ENCODE measurements at regions not wholly inside any gene's neighbourhood (a gene's known extent, or its start where the extent isn't known, plus 50 kb on each side); places are given as distances from the start of the nearest gene placed in this dataset.

GRCh38 chr5:144882739-144883283, 712.1 kb downstream of the KCTD16 start:
- H3K4me2 ChIP-seq (ENCODE audit: low read depth, low read length, poor library complexity, severe bottlenecking), result no peak overlapping the region
- no peaks in the 10 kb centered on the region for H4K20me1 ChIP-seq (ENCODE audit: insufficient read depth, low read length, poor library complexity, severe bottlenecking)
- no peak overlapping the region for H3K9ac ChIP-seq (ENCODE audit: low read depth, low read length, poor library complexity, severe bottlenecking)
- H3F3A ChIP-seq (ENCODE audit: low read depth), result no peaks in the 10 kb centered on the region
- no peaks in the 10 kb centered on the region for H3K9me3 ChIP-seq (ENCODE audit: insufficient read depth, low read depth, low read length)
- H2AFZ ChIP-seq (ENCODE audit: low read length), result no peak overlapping the region
- H3K9me2 ChIP-seq (replicated peaks; ENCODE audit: low read depth, low read length), result no peaks in the 10 kb centered on the region
- H3K79me2 ChIP-seq (ENCODE audit: insufficient read depth, low read length), result no peaks in the 10 kb centered on the region
- H3K36me3 ChIP-seq (ENCODE audit: insufficient read depth, low read length), result no peaks in the 10 kb centered on the region
- TF ChIP-seq EZH2phosphoT487 (IDR thresholded peaks at IDR 0.05; ENCODE audit: borderline replicate concordance), result no peak
- TF ChIP-seq CTCF (conservative IDR thresholded peaks at IDR 0.05; ENCODE audit: low read length), result no peak
- H3K4me3 ChIP-seq (ENCODE audit: low read length, poor library complexity, severe bottlenecking), result no peak overlapping the region
- H3K4me1 ChIP-seq (ENCODE audit: insufficient read depth, low read length, poor library complexity, severe bottlenecking), result no peaks in the 10 kb centered on the region
- H3K27me3 ChIP-seq (ENCODE audit: insufficient read depth, low read length, poor library complexity, severe bottlenecking), result no peaks in the 10 kb centered on the region

GRCh38 chr5:144880513-144880912, 709.8 kb downstream of the KCTD16 start:
- no peak for TF ChIP-seq EZH2phosphoT487 (IDR thresholded peaks at IDR 0.05; ENCODE audit: borderline replicate concordance)
- no peak for TF ChIP-seq CTCF (conservative IDR thresholded peaks at IDR 0.05; ENCODE audit: low read length)
- no peak overlapping the region for H3K4me3 ChIP-seq (ENCODE audit: low read length, poor library complexity, severe bottlenecking)
- no peaks in the 10 kb centered on the region for H4K20me1 ChIP-seq (ENCODE audit: insufficient read depth, low read length, poor library complexity, severe bottlenecking)
- no peaks in the 10 kb centered on the region for H3K27me3 ChIP-seq (ENCODE audit: insufficient read depth, low read length, poor library complexity, severe bottlenecking)
- no peak overlapping the region for H3K4me2 ChIP-seq (ENCODE audit: low read depth, low read length, poor library complexity, severe bottlenecking)
- no peaks in the 10 kb centered on the region for H3K79me2 ChIP-seq (ENCODE audit: insufficient read depth, low read length)
- no peaks in the 10 kb centered on the region for H3F3A ChIP-seq (ENCODE audit: low read depth)
- H3K9me2 ChIP-seq (replicated peaks; ENCODE audit: low read depth, low read length), result no peaks in the 10 kb centered on the region
- no peaks in the 10 kb centered on the region for H3K4me1 ChIP-seq (ENCODE audit: insufficient read depth, low read length, poor library complexity, severe bottlenecking)
- H2AFZ ChIP-seq (ENCODE audit: low read length), result no peak overlapping the region
- H3K9ac ChIP-seq (ENCODE audit: low read depth, low read length, poor library complexity, severe bottlenecking), result no peak overlapping the region
- H3K36me3 ChIP-seq (ENCODE audit: insufficient read depth, low read length), result no peaks in the 10 kb centered on the region
- no peaks in the 10 kb centered on the region for H3K9me3 ChIP-seq (ENCODE audit: insufficient read depth, low read depth, low read length)

- no peaks in the 10 kb centered on the region for H3K36me3 ChIP-seq (ENCODE audit: insufficient read depth, low read length)
- no peak overlapping the region for H2AFZ ChIP-seq (ENCODE audit: low read length)
- H3K27me3 ChIP-seq (ENCODE audit: insufficient read depth, low read length, poor library complexity, severe bottlenecking), result no peaks in the 10 kb centered on the region
- H3K4me1 ChIP-seq (ENCODE audit: insufficient read depth, low read length, poor library complexity, severe bottlenecking), result no peaks in the 10 kb centered on the region
- H3K4me3 ChIP-seq (ENCODE audit: low read length, poor library complexity, severe bottlenecking), result no peak overlapping the region
- no peaks in the 10 kb centered on the region for H4K20me1 ChIP-seq (ENCODE audit: insufficient read depth, low read length, poor library complexity, severe bottlenecking)
- TF ChIP-seq CTCF (conservative IDR thresholded peaks at IDR 0.05; ENCODE audit: low read length), result no peak
- TF ChIP-seq EZH2phosphoT487 (IDR thresholded peaks at IDR 0.05; ENCODE audit: borderline replicate concordance), result no peak
- no peaks in the 10 kb centered on the region for H3K79me2 ChIP-seq (ENCODE audit: insufficient read depth, low read length)
- no peaks in the 10 kb centered on the region for H3F3A ChIP-seq (ENCODE audit: low read depth)
- H3K9me3 ChIP-seq (ENCODE audit: insufficient read depth, low read depth, low read length), result no peaks in the 10 kb centered on the region
- H3K9ac ChIP-seq (ENCODE audit: low read depth, low read length, poor library complexity, severe bottlenecking), result no peak overlapping the region
- no peaks in the 10 kb centered on the region for H3K9me2 ChIP-seq (replicated peaks; ENCODE audit: low read depth, low read length)
- no peak overlapping the region for H3K4me2 ChIP-seq (ENCODE audit: low read depth, low read length, poor library complexity, severe bottlenecking)
Measured at GRCh38 chr5:144876990-144877389, 706.3 kb downstream of the KCTD16 start.
